ENCODE measurements at regions not wholly inside any gene's neighbourhood (a gene's known extent, or its start where the extent isn't known, plus 50 kb on each side); places are given as distances from the start of the nearest gene placed in this dataset.

DNA sequence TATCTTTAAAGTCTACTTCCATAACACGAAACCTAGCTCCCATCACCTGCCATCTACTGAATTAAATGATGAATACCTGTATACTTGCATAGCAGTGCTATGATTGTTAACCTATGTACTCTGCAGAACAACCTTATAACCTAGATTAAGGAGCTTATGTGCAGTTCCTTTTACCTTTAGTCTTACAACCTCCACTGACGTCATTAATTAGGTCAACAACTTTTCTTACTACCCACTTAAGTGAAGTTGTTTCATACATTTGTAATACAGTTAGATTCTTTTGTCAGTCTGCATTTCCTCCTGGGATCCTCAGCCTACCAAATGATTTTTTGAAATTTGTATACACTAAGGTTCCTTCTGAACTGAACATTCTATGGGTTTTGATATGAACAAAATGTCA, 1082.3 kb downstream of the SUCLG1 start:
- TF ChIP-seq EZH2 (IDR thresholded peaks at IDR 0.05) (no peak), POLR2AphosphoS5 (IDR thresholded peaks at IDR 0.05; ENCODE audit: borderline replicate concordance, low read depth, low read length) (no peak), FOXP2 (optimal IDR thresholded peaks at IDR 0.05; ENCODE audit: control extremely low read depth, extremely low read length, insufficient read depth) (no peak)

Data from SK-N-MC (cell line).